GM18511 (cell line): ENCODE measurements at regions not wholly inside any gene's neighbourhood (a gene's known extent, or its start where the extent isn't known, plus 50 kb on each side); places are given as distances from the start of the nearest gene placed in this dataset.

ENCODE experiments used
- ATAC-seq: cut with Tn5 transposase; IDR thresholded peaks from one replicate; pipeline ENCODE4 v1.9.1; 2021; ENCODE audit warnings: mild to moderate bottlenecking, moderate library complexity; ENCODE audit not compliant: unreplicated experiment

DNA sequence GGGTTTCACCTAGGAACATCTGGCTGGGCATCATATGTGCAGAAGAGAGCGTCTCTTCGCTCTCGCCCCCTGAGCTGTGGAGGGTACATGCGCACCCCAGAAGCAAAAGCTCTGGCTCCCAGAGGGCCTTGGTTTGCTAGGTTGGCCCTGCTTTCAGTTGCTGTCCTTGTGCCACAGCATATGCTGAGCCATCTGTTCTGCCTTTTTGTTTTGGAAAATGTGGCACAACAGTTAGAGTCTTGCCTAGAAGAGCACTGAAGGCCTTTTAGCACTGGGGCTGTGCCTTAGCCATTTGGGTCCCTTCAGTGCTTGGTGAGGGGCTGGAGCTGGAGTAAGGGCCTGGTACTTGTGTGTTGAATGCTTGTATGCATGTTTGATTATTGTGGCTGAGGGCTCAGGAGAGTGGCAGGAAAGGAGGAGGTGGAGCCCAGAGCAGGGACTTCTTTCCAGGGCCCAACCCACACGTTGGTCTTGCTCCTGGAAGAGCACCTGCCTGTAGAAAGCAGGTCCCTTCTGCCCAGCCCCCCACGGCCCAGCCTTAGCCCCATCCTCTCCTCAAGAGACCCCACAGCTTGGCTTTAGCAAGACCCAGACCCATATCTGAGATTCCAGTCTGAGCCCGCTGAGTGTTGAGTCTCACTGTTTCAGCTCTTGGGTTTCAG, 113.7 kb downstream of the SLC25A47 start:
- no peak for ATAC-seq

DNA sequence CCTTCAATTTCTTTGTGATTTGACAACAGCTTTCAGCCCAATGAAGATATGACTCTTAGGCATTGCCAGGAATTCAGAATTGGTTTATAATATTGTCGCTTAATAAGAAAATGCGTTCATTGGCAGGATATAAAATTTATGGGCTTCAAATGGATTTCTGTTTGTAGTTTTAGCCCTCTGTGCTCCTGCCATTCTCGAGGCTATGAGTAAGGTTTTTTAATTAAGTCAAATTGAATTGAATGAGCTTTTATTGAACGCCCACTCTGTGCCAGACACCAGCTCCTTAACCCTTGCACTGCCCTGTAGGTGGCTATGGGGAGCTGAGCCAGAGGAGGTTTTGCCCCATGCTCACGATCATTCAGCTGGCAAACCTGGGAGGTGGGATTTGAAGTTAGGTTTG, 115.1 kb downstream of the SLC25A47 start:
- no peak for ATAC-seq

- ATAC-seq, result no peak
These were observed 115.8 kb downstream of the SLC25A47 start for GRCh38 chr14:100438678-100439592.

DNA sequence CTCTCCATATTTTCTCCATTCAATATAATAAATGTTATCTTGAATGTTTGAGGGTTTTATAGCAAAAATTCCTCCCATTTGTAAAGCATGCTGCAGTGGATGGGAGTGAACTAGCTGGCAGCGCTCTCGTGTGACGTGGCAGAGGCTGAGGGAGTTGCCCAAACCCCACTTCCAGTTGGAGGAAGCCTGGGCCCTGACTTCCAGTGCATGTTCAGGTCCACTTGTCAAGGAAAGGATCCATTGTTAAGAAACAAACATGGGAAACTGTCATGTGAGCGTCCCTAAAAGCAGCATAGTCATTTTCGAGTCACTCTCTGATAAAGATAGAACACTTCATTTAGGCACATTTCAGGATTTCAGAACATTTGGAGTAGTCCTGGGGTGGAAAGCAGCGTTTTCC, 116.6 kb downstream of the SLC25A47 start:
- no peak for ATAC-seq

DNA sequence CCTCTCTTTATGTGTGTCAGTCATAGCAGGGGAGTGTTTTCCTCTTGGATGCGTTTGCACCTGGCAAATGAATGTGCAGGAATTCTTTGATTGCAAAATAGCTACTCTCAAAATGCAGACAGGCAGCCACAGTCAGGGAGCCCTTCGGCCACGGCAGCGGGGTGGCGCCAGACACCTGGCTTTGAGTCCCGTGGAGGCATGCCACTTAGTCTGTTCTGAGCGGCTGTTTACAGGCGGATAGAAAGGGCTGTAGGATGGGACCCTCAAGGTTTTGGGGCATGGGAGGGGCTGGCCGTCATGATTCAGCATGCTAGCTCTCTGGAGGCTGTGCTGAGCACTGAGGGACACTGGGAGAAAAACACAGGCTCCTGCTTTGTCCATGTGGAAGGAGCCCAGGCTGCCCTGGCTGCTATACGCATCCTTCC, 117.1 kb downstream of the SLC25A47 start:
- no peak for ATAC-seq

DNA sequence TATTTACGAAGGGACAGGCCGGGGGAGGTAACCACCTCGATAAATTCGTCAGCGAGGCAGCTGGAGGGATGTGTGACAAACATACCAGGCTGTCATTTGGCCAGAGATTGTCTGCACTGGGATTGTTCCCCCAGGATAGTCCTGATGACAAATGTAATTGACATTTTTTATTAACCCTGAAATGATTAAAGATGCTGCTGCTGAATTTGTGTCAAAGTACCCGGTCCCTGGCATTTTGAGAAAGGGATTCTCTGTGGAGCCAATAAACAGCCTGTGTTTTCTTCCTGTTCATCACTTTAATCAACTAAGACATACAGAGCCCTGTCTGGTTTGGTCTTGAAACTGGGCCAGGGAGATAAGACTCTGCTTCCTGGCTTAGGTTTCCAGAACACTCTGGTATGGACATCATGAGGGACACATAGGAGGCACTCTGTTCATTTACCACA, 117.6 kb downstream of the SLC25A47 start:
- ATAC-seq, result no peak

DNA sequence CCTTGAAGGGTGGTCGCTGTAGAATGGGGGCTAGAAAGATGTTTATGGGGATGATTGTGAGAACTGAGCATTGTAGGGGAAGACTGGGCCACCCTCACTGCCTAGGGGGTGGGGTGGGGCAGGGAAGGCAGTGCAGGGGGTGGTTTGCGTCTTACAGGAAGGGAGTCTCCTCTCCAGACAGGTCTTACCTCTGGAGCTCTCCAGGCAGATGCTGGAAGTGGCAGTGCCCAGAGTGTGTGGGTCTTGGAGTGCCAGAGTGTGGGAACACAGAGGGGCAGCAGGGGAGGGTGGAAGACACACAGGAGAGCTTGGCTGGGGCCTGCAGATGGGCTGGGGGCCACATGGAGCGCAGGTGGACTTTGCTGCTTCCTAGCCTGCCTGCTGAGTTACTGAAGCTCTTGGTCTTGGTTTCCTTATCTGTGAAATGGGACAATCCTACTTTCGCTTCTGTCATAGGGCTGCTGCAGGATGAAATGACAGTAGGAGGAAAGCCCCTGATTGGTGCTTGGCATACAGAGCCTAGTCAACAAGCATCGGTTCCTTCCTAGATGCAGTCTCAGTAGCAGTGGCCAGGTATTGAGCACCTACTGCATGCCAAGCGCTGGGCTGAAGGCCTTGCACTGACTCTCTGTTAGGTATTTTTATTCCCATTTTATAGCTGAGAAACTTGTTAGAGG, 118.3 kb downstream of the SLC25A47 start:
- no peak for ATAC-seq

DNA sequence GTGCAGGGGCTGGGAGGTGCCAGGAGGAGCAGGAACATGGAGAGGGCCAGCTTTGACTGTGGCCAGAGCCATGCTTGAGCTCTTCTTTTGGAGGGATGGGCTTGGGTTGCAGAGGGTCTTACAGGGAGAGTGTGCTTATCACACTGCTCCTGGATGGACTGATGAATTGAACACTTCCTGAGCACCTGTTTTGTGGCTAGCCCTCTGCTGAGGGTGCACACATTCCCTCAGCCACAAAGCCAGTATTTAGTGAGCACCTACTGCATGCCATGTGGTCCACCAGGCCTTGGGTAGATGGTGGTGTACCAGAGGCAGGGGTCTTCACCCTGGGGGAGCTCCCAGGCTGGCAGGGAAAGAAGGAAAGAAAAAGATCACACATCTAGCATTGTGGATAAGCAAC, 118.9 kb downstream of the SLC25A47 start:
- no peak for ATAC-seq

GRCh38 chr14:100442498-100443490, 119.7 kb downstream of the SLC25A47 start:
- ATAC-seq, result no peak

DNA sequence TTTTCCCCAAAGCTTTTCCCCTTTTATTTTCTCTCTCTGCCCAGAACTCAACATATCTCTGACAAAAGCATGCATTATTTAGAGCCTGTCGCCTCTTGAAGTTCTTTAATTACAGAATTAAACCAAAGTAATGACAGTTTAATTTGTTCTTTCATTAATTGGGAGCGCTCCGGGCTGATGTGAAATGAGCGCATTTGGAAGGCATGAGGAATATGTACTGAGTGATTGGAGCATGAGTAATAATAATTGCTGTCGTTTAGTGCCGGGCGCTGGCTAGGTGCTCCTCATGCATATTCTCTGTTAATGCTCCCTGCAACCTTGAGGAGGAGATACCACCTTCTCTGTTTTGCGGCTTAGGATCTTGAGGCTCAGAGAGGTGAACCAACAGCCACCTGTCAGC, 120.5 kb downstream of the SLC25A47 start:
- no peak for ATAC-seq

DNA sequence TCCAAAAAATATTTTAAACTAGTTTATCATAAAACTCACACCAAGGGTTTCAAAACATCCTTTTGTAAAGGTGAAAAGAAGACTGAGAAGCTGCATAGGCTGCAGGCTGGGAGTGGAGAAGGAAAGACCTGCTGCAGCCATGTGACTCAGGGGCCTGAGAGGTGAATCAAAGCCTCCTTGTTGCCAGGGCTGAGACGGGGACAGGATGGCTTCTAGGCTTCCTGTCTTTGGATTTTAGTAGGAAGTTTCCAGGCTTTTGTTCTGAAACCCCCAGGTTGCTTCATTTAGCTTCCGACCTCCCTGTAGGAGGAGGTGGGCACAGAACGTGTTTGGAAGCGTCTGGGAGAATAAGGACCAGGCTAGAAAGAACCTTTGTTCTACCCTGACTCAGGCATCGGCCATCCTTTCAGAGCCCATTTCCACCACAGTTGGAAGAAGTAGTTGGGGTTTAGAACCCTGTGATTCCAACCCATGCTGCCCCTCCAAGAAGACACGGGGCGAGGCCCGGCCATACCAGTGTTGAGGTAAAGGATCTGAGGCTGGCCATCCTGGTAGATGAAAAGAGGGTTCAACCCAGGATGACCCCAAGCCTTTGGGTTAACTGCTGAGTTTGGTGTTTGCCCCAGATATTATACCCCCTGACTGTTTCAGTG, 122.4 kb downstream of the SLC25A47 start:
- ATAC-seq, result no peak

DNA sequence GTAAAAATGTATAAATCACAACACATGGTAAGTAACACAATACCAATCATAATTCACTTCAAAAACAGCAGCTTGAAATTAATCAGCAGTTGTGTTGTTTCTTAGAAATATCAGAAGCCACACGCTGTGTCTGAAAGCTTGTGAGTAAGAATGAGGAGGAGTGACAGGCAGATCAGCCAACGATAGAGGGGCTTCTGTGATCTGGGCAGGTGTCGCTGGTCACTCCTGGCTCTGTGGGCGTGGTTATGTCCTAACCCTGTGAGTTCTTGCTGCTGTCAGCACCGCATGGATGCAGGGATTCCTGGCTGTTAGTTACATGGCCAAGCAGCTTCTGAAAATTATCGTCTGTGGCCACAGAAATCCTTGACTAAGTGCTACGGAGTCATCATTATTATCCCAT, 123.4 kb downstream of the SLC25A47 start:
- no peak for ATAC-seq

DNA sequence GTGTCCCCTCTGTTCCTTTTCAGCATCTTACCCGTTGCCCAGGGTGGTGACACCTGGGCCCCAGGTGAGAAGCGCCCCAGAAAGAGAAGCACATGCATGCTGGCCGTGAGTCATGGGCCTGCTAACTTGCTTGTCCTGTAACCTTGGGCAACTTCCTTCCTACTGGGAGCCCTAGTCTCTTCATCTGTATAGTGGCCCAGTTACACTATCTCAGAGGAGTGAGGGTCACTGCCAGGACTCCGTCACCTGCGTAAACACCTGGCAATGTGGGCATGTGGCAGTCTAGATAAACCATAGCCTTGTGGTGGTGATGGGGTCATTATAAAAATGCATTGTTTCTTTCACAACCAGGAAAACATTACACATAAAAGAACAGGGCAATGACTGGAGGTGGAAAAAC, 125.2 kb downstream of the SLC25A47 start:
- ATAC-seq, result no peak

DNA sequence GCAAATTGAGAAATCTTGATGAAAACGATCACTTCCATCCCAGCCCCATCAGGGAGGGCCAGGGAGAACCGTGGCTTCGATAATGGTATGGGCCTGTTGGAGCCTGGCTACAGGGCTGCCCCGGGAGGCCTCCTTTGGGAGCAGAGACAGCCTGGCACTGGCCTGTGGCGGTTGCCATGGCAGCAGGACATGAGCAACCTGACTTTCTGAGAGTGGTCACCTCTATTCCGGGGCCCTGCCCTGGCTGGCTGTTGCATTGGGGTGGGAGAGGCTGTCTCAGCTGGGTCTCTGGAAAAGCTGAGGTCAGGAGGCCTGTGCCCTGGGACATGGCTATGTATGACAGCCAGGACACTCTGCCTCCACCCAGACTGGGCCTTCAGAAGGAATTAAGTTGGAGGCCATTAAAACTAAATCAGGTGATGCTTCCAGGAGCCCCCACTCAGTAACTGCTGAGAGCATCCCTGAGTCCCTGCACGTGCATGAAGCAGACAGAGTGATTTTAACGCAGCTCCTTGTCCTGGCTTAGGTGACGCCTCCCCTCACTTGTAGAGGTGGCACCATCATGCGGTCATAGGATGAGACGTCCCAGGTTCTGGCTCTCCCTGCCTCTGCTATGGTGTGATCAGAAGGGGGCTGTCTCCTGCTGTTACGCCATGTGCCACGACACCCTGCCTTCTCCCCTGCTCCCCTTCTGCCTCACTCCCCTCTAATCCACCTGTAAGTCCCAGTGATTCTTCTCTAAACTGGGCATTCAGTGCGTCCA, 126.3 kb downstream of the SLC25A47 start:
- no peak for ATAC-seq

GRCh38 chr14:100450049-100450448, 126.9 kb downstream of the SLC25A47 start:
- no peak for ATAC-seq

DNA sequence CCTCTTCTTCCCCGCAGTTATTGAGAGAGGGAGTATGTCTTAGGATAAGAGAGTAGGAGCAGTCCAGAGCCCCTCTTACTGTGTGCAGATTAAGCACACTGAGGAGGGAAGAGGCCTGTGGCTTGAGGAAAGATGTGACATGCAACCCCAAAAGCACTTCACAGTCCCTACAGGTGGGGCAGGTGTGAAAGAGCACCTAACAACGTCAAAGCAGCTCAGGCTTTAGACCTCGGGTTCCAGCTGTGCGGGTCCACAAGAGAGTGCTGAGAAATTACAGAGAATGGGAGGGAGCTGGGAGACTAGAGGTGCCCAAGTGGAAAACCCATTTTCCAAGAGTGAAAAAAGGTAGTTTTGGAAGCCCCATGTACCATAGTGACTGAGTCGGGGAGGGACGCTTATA, 127.6 kb downstream of the SLC25A47 start:
- no peak for ATAC-seq

GRCh38 chr14:100451264-100451663, 128.1 kb downstream of the SLC25A47 start:
- ATAC-seq, result no peak

- no peak for ATAC-seq
These were observed 130.8 kb downstream of the SLC25A47 start for GRCh38 chr14:100453930-100454329.

- no peak for ATAC-seq
These were observed 131.3 kb downstream of the SLC25A47 start for GRCh38 chr14:100454437-100454836.
